Nephron progenitor cell (in vitro differentiated cells): ENCODE measurements at regions not wholly inside any gene's neighbourhood (a gene's known extent, or its start where the extent isn't known, plus 50 kb on each side); places are given as distances from the start of the nearest gene placed in this dataset.
A peak's percentile ranks its signal among the peaks of the same experiment; 100 is the strongest.
"Not testable (repeated sequence)": the region's sequence is repeated elsewhere in the genome, so short reads cannot be mapped to it uniquely, and the experiment has no call there.

Source experiments
- DNase-seq: peaks from one replicate; pipeline ENCODE4 v3.0.0; 2021
- H3K27ac Mint-ChIP-seq: 2 replicates; pipeline ENCODE4 v1.8.0; 2021; ENCODE audit warnings: mild to moderate bottlenecking, moderate library complexity, mixed read lengths
- H3K27me3 Mint-ChIP-seq: 2 replicates; pipeline ENCODE4 v1.8.0; 2021; ENCODE audit warnings: mild to moderate bottlenecking, low read depth, mixed read lengths; ENCODE audit not compliant: poor library complexity
- H3K36me3 Mint-ChIP-seq: 2 replicates; pipeline ENCODE4 v1.8.0; 2021; ENCODE audit warnings: low read depth, mixed read lengths
- H3K4me1 Mint-ChIP-seq: 2 replicates; pipeline ENCODE4 v1.8.0; 2021; ENCODE audit warnings: mixed read lengths
- H3K4me3 Mint-ChIP-seq: 2 replicates; pipeline ENCODE4 v1.8.0; 2021; ENCODE audit warnings: mild to moderate bottlenecking, moderate library complexity, mixed read lengths
- H3K9me3 Mint-ChIP-seq: 2 replicates; pipeline ENCODE4 v1.8.0; 2021; ENCODE audit warnings: mild to moderate bottlenecking, moderate library complexity, mixed read lengths
- TF ChIP-seq, protein P1 (sequence below): fragments of 200-600 bp; sonication (generic); IDR thresholded peaks from 2 replicates; pipeline ENCODE4 v1.5.0; 2021; ENCODE audit warnings: antibody characterized with exemption

DNA sequence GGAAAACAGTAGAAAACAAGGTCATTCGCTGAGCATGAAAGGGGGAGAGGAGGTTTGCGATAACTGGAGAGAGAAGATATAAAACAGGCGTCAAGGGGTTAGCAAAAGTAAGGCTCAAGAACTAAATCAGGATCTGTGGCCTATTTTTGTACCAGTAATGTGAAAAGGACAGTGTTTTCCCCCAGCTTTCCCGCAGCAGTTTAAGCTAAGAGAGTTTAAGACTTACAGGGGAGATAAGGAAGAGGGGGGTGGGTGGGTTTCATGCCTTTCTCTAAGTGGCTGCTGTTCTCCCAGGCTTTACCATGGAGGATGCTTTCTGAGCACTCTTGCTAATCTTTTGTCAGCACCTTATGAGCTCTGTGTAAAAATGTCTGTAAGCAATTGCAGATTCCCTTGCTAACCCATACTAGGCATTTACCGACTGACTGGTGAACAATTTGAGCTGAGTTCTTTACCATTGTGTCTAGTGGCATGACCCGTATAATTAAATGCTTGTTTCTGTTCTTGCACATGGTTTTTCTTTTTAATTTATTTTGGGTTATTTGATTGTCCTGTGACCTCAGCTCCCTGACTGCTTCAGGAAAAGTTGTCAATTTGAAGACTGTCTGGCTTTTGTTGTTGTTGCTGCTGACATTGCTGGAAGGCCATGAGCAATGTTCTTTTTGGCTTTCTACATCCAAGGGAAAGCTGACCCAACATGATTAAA lies 144.0 kb downstream of the KBTBD2 start:
- Mint-ChIP-seq H3K9me3 (peaks cover 31% of the 10 kb centered on the region), H3K36me3 (peaks cover 30% of the 10 kb centered on the region)
- not testable (repeated sequence) for H3K27ac Mint-ChIP-seq, DNase-seq, H3K4me3 Mint-ChIP-seq, H3K4me1 Mint-ChIP-seq, H3K27me3 Mint-ChIP-seq

DNA sequence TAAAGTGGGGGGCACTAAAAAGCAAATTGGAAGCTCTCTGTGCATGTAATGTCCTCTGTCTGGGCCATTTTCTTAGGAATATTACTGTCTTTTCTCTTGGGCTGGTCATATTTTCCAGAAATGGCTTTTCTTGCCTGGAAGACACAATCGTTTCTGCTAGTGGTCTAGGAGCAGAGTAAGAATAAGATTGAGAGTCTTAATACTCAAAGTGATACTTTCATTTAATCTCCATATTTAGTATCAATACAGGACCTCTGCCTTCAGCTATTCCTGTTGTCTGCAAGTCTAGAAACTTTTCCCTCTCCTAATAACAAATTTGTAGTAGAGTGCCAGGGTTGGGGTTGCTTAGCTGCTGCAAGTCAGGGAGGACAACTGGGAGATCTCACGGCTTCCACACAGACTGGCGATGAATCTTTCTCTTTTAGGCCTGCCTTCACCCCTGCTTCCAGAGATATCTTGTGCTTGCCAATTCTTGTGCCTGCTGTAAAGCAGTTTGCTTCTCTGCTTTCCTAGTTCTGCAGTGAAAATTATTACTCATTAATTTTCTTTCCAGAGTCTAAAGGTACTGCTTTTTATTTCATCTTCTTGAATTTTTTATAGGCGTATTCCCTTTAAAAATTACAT lies 149.6 kb downstream of the KBTBD2 start:
- DNase-seq, H3K4me3 Mint-ChIP-seq, H3K9me3 Mint-ChIP-seq, H3K27me3 Mint-ChIP-seq, H3K27ac Mint-ChIP-seq, H3K36me3 Mint-ChIP-seq, H3K4me1 Mint-ChIP-seq: not testable (repeated sequence)

DNA sequence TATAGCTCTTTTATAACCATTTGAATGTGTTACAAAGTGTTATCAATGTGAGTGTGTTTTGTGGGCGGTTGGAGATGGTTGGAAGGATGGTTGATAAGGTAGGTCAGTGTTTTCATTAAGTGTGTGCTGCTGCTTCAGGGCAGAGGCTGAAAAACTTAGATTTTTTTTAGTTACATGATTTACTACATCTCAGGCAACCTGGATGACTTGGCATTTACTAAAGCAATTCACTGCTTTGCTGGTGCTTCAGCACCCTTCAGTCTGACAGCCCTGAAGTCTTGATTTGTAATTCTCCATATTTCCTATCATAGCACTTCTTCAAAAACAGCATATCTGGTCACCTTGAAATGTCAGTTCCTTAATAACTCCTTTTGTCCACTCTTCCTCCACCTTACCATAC lies 151.8 kb downstream of the KBTBD2 start:
- not testable (repeated sequence) for H3K27me3 Mint-ChIP-seq, H3K4me3 Mint-ChIP-seq, H3K27ac Mint-ChIP-seq, DNase-seq, H3K4me1 Mint-ChIP-seq
- H3K36me3 Mint-ChIP-seq: peaks cover 18% of the 10 kb centered on the region
- peaks cover 15% of the 10 kb centered on the region for H3K9me3 Mint-ChIP-seq

DNA sequence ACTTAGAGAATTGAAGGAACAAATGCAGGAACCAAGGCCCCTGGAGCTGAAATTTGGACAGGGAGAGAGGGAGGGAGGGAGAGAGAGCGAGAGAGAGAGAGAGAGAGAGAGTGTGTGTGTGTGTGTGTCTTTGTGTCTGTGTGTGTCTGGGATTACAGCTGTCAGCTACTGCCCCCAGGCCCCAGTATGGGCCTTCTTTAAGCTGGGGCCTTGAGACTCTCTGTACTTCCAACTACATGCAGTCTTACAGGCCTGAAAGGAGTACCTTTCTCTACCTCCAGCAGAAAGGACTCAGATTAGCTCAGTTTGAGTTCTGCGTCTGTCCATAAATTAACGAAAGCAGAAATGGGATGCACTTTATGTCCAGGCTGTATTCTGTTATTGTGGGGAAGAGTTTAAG lies 153.2 kb downstream of the KBTBD2 start:
- H3K9me3 Mint-ChIP-seq: peaks cover 17% of the 10 kb centered on the region
- H3K4me1 Mint-ChIP-seq, H3K27ac Mint-ChIP-seq, H3K4me3 Mint-ChIP-seq, DNase-seq, H3K27me3 Mint-ChIP-seq: not testable (repeated sequence)
- H3K36me3 Mint-ChIP-seq: peaks cover 20% of the 10 kb centered on the region

DNA sequence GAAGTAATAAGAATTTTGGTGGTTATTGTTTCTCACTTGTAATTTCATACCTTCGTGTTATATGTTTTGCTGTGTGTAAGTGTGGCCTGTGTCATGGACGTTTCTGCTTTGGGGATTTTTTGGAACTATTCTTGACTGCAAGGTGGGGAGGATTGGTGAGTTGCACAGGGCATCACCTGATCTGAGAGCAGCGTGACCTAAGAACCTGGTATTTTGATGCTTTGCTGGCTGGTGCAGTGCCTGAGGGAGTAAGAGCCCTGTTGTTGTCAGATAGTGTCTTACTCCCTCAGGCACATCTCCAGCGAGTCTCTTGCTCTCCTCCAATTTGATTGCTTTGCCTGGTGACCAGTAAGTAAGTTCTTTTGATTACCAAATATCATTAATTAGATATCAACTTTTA lies 158.8 kb downstream of the KBTBD2 start:
- not testable (repeated sequence) for DNase-seq, H3K27me3 Mint-ChIP-seq

DNA sequence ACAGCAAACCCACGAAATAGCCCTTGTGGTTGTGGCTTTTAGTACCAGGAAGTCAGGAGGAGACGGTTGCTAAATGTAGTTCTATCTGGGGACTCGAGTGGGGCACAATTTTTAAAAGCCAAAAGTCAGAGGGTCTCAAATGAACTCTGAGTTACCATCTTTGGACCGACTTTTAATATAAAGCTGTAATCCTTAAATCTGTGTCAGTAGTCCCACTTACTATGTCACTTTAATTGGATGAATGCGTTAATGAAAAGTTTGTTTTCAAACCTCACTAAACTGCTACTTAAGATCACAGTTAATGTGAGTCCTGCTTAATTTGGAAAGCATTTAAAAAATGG lies 162.3 kb downstream of the KBTBD2 start:
- Mint-ChIP-seq H3K4me3 (peak overlapping the region; percentile 79), H3K4me1 (peaks cover 30% of the 10 kb centered on the region)
- DNase-seq, H3K27me3 Mint-ChIP-seq, H3K36me3 Mint-ChIP-seq, H3K9me3 Mint-ChIP-seq, H3K27ac Mint-ChIP-seq: not testable (repeated sequence)

More for the DNA sequence above, 158.8 kb downstream of the KBTBD2 start:
- H3K9me3 Mint-ChIP-seq: peaks cover 17% of the 10 kb centered on the region
- not testable (repeated sequence) for H3K27ac Mint-ChIP-seq, H3K4me3 Mint-ChIP-seq
- H3K36me3 Mint-ChIP-seq: peaks cover 20% of the 10 kb centered on the region
- peaks cover 24% of the 10 kb centered on the region for H3K4me1 Mint-ChIP-seq

DNA sequence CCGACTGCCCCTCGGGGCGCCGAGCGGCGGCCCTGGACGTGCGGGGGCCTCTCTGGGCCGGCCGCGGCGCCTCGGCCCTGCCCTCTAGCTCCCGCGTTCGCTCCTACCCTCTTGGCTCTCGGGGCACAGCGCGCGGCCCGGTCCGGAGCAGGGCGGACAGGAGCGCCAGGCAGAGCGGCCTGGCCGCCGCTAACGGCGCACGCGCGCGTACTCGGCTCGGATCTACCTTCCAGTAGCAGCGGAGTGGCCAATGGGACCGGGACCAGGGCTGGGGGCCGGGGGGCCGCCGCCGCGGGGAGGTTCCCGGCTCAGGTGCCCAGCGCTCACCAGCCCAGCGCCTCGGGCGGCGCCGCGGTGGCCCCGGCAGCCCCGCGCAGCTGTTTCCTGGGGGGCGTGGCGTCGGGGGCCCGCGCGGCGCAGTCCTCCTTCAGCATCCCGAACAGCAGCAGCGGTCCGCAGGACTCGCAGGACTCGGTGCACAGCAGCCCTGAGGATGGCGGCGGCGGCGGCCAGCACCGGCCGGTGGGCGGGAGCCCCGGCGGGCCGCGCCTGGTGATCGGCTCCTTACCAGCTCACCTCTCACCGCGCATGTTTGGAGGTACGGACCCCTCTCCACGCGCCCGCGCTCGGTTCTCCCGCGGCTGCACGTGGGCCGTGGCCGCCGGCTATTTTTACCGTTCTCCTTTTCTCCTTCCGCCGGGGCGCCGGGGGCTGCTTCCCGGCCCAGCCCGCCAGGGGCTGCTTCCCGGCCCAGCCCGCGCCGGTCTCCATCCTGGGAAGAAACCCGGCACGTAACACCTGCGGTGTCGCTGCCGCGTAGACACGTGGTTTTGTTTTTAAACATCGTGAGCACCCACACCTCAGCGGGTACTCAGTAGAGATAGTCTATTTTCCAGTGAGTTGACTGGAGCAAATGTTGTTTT lies 162.9 kb downstream of the KBTBD2 start:
- H3K36me3 Mint-ChIP-seq, H3K27me3 Mint-ChIP-seq, H3K9me3 Mint-ChIP-seq, H3K27ac Mint-ChIP-seq: not testable (repeated sequence)
- peaks cover 30% of the 10 kb centered on the region for H3K4me1 Mint-ChIP-seq
- DNase-seq: peak; percentile 81
- H3K4me3 Mint-ChIP-seq: peak overlapping the region; percentile 88

DNA sequence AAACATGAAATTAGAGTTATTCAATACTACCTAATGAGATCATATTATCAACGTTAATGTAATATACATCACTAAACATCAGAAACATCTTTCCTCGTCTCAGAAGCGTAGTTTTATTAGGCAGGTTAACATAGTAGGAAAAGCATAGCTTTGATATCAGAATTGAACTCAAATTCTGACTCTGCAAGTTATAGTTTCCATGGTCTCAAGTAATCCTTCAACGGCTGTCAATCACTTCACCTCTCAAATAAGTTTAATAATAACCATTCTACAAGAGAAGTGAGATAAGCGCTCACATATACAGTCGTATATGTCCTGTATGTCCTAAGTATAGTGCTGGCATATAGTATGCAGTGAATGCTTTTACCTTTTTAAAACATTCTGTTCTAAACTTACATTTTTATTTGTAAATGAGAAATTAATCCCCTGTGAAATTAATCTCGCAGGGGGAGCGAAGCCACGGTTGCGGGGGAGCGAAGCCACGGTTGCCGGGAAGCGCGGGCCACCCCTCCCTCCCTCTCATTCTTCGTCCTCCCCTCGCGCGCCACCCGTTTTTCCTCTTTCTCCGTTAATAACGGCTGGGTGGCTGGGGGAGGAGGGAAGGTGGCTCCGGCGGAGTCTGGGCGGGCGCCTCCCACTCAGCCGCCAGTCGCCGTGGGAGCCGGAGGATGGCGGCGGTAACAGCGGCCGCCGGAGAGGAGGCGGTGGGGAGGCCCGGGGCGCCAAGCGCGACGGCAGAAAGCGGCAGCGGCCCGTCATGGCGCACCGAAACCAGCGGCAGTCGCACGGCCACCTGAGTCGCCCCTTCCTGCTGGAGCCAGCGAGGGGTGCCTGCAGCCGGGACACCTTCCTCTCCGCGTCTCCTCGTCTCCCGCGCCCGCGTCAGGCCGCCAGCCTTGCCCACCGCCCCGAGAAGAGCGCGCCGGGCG lies 163.8 kb downstream of the KBTBD2 start:
- peak overlapping the region; percentile 88 for H3K27ac Mint-ChIP-seq
- H3K36me3 Mint-ChIP-seq, H3K27me3 Mint-ChIP-seq, H3K9me3 Mint-ChIP-seq: not testable (repeated sequence)
- H3K4me1 Mint-ChIP-seq: peaks cover 28% of the 10 kb centered on the region
- H3K4me3 Mint-ChIP-seq: peak overlapping the region; percentile 88
- peak; percentile 70 for DNase-seq

DNA sequence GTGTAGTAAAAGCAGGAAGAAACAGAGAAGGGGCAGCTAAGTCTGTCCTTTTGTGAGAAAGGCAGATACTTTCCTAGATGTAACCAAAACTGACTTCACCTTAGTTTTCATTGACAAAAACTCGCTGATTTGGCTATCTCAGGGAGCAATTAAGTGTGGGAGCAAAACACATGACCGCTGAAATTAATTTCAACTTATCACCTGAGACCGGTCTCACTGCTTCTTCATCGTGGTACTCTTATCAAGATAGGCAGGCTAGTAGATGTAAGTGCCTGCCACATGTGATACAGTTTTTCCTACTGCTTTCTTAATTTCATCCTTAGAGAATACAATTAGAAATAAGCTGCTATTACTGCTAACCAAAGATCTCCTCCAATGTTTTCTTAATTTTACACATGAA lies 168.7 kb downstream of the KBTBD2 start:
- not testable (repeated sequence) for DNase-seq, H3K36me3 Mint-ChIP-seq, H3K4me1 Mint-ChIP-seq, H3K9me3 Mint-ChIP-seq, H3K4me3 Mint-ChIP-seq, H3K27me3 Mint-ChIP-seq, H3K27ac Mint-ChIP-seq

DNA sequence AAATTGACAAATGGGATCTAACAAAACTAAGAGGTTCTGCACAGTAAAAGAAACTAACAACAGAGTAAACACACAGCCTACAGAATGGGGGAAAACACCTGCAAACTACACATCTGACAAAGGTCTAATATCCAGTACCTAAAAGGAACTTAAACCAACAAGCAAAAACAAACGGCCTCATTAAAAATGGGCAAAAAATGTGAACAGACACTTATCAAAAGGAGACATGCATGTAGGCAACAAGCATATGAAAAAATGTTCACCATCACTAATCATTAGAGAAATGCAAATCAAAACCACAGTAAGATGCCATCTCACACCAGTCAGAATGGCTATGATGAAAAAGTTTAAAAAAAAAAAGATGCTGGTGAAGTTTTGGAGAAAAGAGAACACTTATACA lies 197.4 kb downstream of the KBTBD2 start:
- DNase-seq: no peak
- TF ChIP-seq, protein P1, sequence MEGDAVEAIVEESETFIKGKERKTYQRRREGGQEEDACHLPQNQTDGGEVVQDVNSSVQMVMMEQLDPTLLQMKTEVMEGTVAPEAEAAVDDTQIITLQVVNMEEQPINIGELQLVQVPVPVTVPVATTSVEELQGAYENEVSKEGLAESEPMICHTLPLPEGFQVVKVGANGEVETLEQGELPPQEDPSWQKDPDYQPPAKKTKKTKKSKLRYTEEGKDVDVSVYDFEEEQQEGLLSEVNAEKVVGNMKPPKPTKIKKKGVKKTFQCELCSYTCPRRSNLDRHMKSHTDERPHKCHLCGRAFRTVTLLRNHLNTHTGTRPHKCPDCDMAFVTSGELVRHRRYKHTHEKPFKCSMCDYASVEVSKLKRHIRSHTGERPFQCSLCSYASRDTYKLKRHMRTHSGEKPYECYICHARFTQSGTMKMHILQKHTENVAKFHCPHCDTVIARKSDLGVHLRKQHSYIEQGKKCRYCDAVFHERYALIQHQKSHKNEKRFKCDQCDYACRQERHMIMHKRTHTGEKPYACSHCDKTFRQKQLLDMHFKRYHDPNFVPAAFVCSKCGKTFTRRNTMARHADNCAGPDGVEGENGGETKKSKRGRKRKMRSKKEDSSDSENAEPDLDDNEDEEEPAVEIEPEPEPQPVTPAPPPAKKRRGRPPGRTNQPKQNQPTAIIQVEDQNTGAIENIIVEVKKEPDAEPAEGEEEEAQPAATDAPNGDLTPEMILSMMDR: no peak
- no peaks in the 10 kb centered on the region for H3K4me1 Mint-ChIP-seq
- H3K4me3 Mint-ChIP-seq: no peak overlapping the region
- peaks cover 58% of the 10 kb centered on the region for H3K36me3 Mint-ChIP-seq
- H3K27me3 Mint-ChIP-seq: peaks cover 3% of the 10 kb centered on the region
- H3K27ac Mint-ChIP-seq: no peak overlapping the region
- peaks cover 47% of the 10 kb centered on the region for H3K9me3 Mint-ChIP-seq

DNA sequence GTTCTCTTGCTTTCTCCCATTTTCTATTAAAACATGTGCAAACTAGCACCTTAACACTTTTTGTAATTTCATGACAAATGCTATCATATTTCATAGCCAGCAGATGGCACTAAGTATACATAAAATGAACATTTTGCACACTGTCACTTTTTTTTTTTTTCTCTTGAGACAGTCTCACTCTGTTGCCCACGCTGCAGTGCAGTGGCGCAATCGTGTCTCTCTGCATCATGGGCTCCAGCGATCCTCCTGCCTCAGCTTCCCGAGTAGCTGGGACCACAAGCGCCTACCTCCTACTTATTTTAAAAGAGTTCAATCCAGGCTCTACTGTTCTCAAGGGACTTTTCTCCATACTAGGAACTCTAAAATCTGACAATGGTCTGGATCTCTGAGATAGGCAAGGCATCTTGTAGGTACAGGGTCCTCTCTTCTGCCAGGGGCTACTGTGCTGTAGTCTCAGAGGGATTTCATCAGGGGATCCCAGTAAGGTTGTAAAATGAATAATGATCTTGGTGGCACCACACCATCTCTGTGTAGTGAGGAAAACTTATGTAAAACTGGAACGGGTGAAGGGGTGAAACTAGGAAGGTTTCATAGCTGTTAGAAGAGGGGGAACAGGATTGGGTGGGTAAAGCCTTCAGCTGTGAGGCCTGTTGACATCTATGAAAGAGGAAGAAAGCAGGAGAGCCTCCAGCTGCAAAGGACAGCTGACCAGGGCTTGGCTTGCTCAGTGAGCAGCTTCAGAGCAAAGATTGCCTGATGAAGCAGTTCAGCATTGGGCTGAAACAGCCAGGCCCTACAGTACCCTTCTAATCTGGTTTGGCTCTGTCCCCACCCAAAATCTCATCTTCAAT lies 196.9 kb downstream of the AVL9 start:
- DNase-seq, H3K27me3 Mint-ChIP-seq, H3K27ac Mint-ChIP-seq, H3K4me3 Mint-ChIP-seq, H3K4me1 Mint-ChIP-seq: not testable (repeated sequence)
- Mint-ChIP-seq H3K36me3 (peaks cover 66% of the 10 kb centered on the region), H3K9me3 (peaks cover 56% of the 10 kb centered on the region)

DNA sequence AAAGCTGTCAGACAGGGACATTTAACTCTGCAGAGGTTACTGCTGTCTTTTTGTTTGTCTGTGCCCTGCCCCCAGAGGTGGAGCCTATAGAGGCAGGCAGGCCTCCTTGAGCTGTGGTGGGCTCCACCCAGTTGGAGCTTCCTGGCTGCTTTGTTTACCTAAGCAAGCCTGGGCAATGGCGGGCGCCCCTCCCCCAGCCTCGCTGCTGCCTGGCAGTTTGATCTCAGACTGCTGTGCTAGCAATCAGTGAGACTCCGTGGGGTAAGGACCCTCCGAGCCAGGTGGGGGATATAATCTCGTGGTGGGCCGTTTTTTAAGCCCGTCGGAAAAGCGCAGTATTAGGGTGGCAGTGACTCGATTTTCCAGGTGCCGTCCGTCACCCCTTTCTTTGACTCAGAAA lies 192.8 kb downstream of the AVL9 start:
- DNase-seq, H3K27ac Mint-ChIP-seq, H3K27me3 Mint-ChIP-seq, H3K4me1 Mint-ChIP-seq, H3K4me3 Mint-ChIP-seq: not testable (repeated sequence)
- Mint-ChIP-seq H3K36me3 (peaks cover 30% of the 10 kb centered on the region), H3K9me3 (peaks cover 27% of the 10 kb centered on the region)
